HepG2 (cell line): ENCODE measurements at regions not wholly inside any gene's neighbourhood (a gene's known extent, or its start where the extent isn't known, plus 50 kb on each side); places are given as distances from the start of the nearest gene placed in this dataset.
A peak's percentile ranks its signal among the peaks of the same experiment; 100 is the strongest.

Experiments used
- ATAC-seq: fragments of 200-7000 bp; cut with Tn5 transposase; 3 replicates; pipeline ENCODE4 v1.9.1; 2020; ENCODE audit warnings: mild to moderate bottlenecking, moderate library complexity
- BruUV-seq: library from RNA; stranded (reverse); fragments of 400-500 nt; replicated peaks from 2 replicates; lab custom pipeline; 2021; lab: Mats Ljungman, UMichigan
- CTCF ChIA-PET: fragments of 300-600 bp; formaldehyde crosslinking; extraction: SDS; loops from one replicate; lab custom pipeline; 2021; ENCODE audit warnings: low total read pairs, inconsistent platforms, low intra/inter-chr PET ratio; lab: Yijun Ruan, JAX
- POLR2A ChIA-PET: fragments of 350-600 bp; sonication (Branson Sonifier 250); formaldehyde crosslinking; loops from one replicate; lab custom pipeline; 2020; ENCODE audit warnings: antibody characterized with exemption, inconsistent platforms; lab: Yijun Ruan, JAX
- DNase-seq: peaks from one replicate; pipeline ENCODE4 v3.0.0-alpha.2; 2015; ENCODE audit warnings: low spot score
- FAIRE-seq: peaks from 3 replicates; lab custom pipeline; 2011; peaks lifted over from hg19 to GRCh38; lab: Jason Lieb, UNC
- H2AFZ ChIP-seq: one replicate; pipeline ENCODE4 v1.6.1; 2011; ENCODE audit warnings: low read length, inconsistent platforms
- H3K27ac ChIP-seq: fragments of 300-600 bp; 3 replicates; pipeline ENCODE4 v1.8.0; 2011; ENCODE audit warnings: mixed run types, mild to moderate bottlenecking, mixed read lengths, low read length, inconsistent platforms; ENCODE audit not compliant: insufficient read depth; ENCODE audit errors: extremely low read length
- H3K27me3 ChIP-seq, 2 experiments: fragments of 200-600 bp in 1 of 2; 2 replicates in 1 of 2; 3 replicates in 1 of 2; pipeline versions ENCODE4 v1.6.0 to v1.8.0; 2011; ENCODE audit warnings: low read length in 2 of 2, mild to moderate bottlenecking in 2 of 2, moderate library complexity in 2 of 2, inconsistent platforms in 1 of 2; ENCODE audit not compliant: insufficient read depth in 2 of 2, control insufficient read depth in 1 of 2
- H3K36me3 ChIP-seq, 2 experiments: fragments of 200-600 bp in 1 of 2; replicated peaks in 1 of 2; 2 replicates in 1 of 2; 3 replicates in 1 of 2; pipeline versions ENCODE4 v1.5.1 to v1.8.0; 2011; ENCODE audit warnings: low read length in 2 of 2, inconsistent platforms in 1 of 2; ENCODE audit not compliant: insufficient read depth in 2 of 2, control insufficient read depth in 1 of 2
- H3K4me1 ChIP-seq: 2 replicates; pipeline ENCODE4 v1.5.1; 2012; ENCODE audit warnings: low read length, inconsistent platforms; ENCODE audit not compliant: insufficient read depth
- H3K4me2 ChIP-seq: 2 replicates; pipeline ENCODE4 v1.6.0; 2011; ENCODE audit warnings: low read depth, low read length, inconsistent platforms
- H3K4me3 ChIP-seq, 3 experiments: fragments of 200-600 bp in 1 of 3; sonication (generic), shearing (Covaris generic) in 1 of 3; replicated peaks in 1 of 3; 2 replicates each; pipeline ENCODE4 v1.5.1; 2011 to 2016; ENCODE audit warnings: low read length in 3 of 3, inconsistent platforms in 2 of 3, low read depth in 2 of 3, mild to moderate bottlenecking in 2 of 3, control low read depth in 1 of 3, mixed read lengths in 1 of 3; ENCODE audit not compliant: insufficient read depth in 1 of 3
- H3K79me2 ChIP-seq: one replicate; pipeline ENCODE4 v1.6.1; 2011; ENCODE audit warnings: low read length, inconsistent platforms; ENCODE audit not compliant: insufficient read depth
- H3K9ac ChIP-seq: 2 replicates; pipeline ENCODE4 v1.6.0; 2011; ENCODE audit warnings: mild to moderate bottlenecking, low read depth, low read length, inconsistent platforms; ENCODE audit not compliant: insufficient read depth
- H3K9me3 ChIP-seq: 2 replicates; pipeline ENCODE4 v1.5.1; 2012; ENCODE audit warnings: mild to moderate bottlenecking, low read length
- H4K20me1 ChIP-seq: 2 replicates; pipeline ENCODE4 v1.6.0; 2011; ENCODE audit warnings: inconsistent platforms, mild to moderate bottlenecking, low read length, moderate library complexity; ENCODE audit not compliant: insufficient read depth
- ATRX ChIP-seq: sonication (generic); formaldehyde crosslinking; IDR thresholded peaks from 2 replicates; pipeline ENCODE4 v1.4.0; 2020; ENCODE audit warnings: missing genetic modification reagents, borderline replicate concordance
- MAFF ChIP-seq: IDR thresholded peaks from 2 replicates; pipeline ENCODE4 v1.6.1; 2011; ENCODE audit warnings: low read depth, low read length, improper control_type of control experiment
- MAFK ChIP-seq, 2 experiments: IDR thresholded peaks in 1 of 2; conservative IDR thresholded peaks in 1 of 2; 2 replicates each; pipeline ENCODE4 v1.6.1; 2011; ENCODE audit warnings: improper control_type of control experiment in 2 of 2, low read length in 2 of 2
- NR2F1 ChIP-seq, 2 experiments: fragments of 450-650 bp in 1 of 2; formaldehyde crosslinking in 1 of 2; IDR thresholded peaks; 2 replicates each; pipeline versions ENCODE4 v1.5.0 to v1.6.1; 2016 to 2020; ENCODE audit warnings: mild to moderate bottlenecking in 1 of 2, missing compliant biosample characterization in 1 of 2, missing genetic modification reagents in 1 of 2, moderate library complexity in 1 of 2
- ZC3H4 ChIP-seq: sonication (generic); formaldehyde crosslinking; IDR thresholded peaks from 2 replicates; pipeline ENCODE4 v1.4.0; 2020; ENCODE audit warnings: missing genetic modification reagents, borderline replicate concordance
- ZMYM4 ChIP-seq: sonication (generic); formaldehyde crosslinking; IDR thresholded peaks from 2 replicates; pipeline ENCODE4 v1.8.1; 2023; ENCODE audit warnings: mild to moderate bottlenecking, missing genetic modification reagents
- ZNF24 ChIP-seq: fragments of 450-650 bp; IDR thresholded peaks from 2 replicates; pipeline ENCODE4 v1.6.1; 2017; ENCODE audit warnings: antibody characterized with exemption, mild to moderate bottlenecking
- ZNF546 ChIP-seq: sonication (generic); formaldehyde crosslinking; conservative IDR thresholded peaks from 2 replicates; pipeline ENCODE4 v1.8.1; 2023; ENCODE audit warnings: mild to moderate bottlenecking, missing genetic modification reagents
- WGBS: methylation state at CpG from one replicate; pipeline ENCODE4 v1.1.6; 2017; ENCODE audit warnings: low lambda C conversion rate; 5-methylcytosine and 5-hydroxymethylcytosine counted together
- in situ Hi-C: cut with HindIII; loops from 2 replicates; pipeline ENCODE4 v1.10.0; 2017; ENCODE audit warnings: low pct_unique_long_range_greater_than_20kb; ENCODE audit not compliant: extremely low pct_ligation_motif_present
- intact Hi-C: fragments of 100-400 bp; cut with micrococcal nuclease; formaldehyde crosslinking; loops from one replicate; pipeline ENCODE4 v1.10.0; 2022; ENCODE audit not compliant: unreplicated experiment
- TF ChIP-seq, protein P1 (sequence below): sonication (generic); formaldehyde crosslinking; IDR thresholded peaks from 2 replicates; pipeline ENCODE4 v1.8.0; 2022; ENCODE audit warnings: mild to moderate bottlenecking, missing genetic modification reagents, moderate library complexity
- TF ChIP-seq, protein P2 (sequence below): IDR thresholded peaks from 2 replicates; pipeline ENCODE4 v1.6.1; 2016

DNA sequence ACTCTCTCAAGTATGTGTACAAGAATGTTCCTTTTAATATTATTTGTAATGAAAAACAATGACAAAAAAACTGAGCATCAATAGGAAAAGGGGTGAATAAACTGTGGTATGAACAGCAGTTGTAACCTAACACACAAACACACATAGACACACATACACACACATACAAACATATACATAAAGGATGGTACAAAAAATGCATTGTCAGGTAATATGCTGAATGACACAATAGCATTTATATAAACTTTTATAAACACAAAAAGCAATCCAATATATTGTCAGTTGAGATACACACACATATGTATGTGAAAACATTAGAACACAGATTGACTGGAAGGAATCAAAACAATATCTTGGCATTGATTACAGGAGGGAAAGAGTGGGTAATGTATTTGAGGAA lies 227.0 kb upstream of the ISL1 start:
- H3K27me3 ChIP-seq = no peaks in the 10 kb centered on the region
- H3K4me3 ChIP-seq = no peak overlapping the region
- BruUV-seq = no TSS peak
- no peak for DNase-seq
- TF ChIP-seq ZC3H4 (CRISPR knock-in tag) (no peak), ZNF24 (no peak), MAFK (conservative IDR thresholded peaks at IDR 0.05 in 1 of 2, IDR thresholded peaks at IDR 0.05 in 1 of 2; ENCODE audit: low read length in 2 of 2) (peak in 1 of 2 experiments; percentile 55; a peak in 2 of 4 replicates), MAFF (peak; percentile 27; the same call in 1 of the 2 replicates), ZMYM4 (CRISPR knock-in tag) (no peak), ZNF546 (CRISPR knock-in tag) (no peak)
- TF ChIP-seq, protein P1, sequence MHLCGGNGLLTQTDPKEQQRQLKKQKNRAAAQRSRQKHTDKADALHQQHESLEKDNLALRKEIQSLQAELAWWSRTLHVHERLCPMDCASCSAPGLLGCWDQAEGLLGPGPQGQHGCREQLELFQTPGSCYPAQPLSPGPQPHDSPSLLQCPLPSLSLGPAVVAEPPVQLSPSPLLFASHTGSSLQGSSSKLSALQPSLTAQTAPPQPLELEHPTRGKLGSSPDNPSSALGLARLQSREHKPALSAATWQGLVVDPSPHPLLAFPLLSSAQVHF (CRISPR knock-in tag) = no peak
- no peaks in the 10 kb centered on the region for H3K4me1 ChIP-seq
- ChIA-PET CTCF (no interaction called here), POLR2A (no interaction called here)
- H4K20me1 ChIP-seq = no peaks in the 10 kb centered on the region
- H3K4me2 ChIP-seq = no peak overlapping the region
- intact Hi-C loops = no loop called here
- in situ Hi-C loops = no loop called here
- H3K79me2 ChIP-seq = no peaks in the 10 kb centered on the region
- no peak overlapping the region for H3K9ac ChIP-seq
- no peaks in the 10 kb centered on the region for H3K36me3 ChIP-seq
- no peak overlapping the region for H2AFZ ChIP-seq
- H3K9me3 ChIP-seq = peaks cover 17% of the 10 kb centered on the region
- ATAC-seq = no peak
- FAIRE-seq = no peak
- no peak overlapping the region for H3K27ac ChIP-seq

DNA sequence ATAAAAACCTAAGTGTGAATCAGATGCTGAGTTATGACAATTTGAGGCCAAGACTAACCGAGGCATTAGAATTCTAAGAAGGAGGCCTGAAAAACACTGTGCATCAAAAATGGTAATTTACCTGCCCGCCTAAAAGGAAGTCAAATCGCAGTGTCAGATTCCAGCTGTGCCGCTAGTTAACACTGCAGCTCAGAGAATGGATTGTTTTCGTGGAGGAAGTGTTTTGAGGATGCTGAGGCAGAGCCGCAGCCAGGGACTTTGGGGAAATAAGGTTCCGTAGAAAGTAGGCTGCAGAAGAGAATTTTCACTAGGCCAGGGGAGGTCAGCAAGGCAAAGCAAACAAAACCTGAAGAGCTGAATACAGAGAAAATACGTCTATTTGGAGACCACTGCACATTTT lies 226.4 kb upstream of the ISL1 start:
- H2AFZ ChIP-seq = no peak overlapping the region
- no peak overlapping the region for H3K9ac ChIP-seq
- no TSS peak for BruUV-seq
- no peaks in the 10 kb centered on the region for H4K20me1 ChIP-seq
- ChIA-PET CTCF (no interaction called here), POLR2A (no interaction called here)
- H3K36me3 ChIP-seq = no peaks in the 10 kb centered on the region
- no peak for TF ChIP-seq NR2F1 (CRISPR knock-in tag; IDR thresholded peaks at IDR 0.05)
- TF ChIP-seq, protein P2, sequence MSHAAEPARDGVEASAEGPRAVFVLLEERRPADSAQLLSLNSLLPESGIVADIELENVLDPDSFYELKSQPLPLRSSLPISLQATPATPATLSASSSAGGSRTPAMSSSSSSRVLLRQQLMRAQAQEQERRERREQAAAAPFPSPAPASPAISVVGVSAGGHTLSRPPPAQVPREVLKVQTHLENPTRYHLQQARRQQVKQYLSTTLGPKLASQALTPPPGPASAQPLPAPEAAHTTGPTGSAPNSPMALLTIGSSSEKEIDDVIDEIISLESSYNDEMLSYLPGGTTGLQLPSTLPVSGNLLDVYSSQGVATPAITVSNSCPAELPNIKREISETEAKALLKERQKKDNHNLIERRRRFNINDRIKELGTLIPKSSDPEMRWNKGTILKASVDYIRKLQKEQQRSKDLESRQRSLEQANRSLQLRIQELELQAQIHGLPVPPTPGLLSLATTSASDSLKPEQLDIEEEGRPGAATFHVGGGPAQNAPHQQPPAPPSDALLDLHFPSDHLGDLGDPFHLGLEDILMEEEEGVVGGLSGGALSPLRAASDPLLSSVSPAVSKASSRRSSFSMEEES (CRISPR knock-in tag) = no peak
- no peak for TF ChIP-seq ATRX (CRISPR knock-in tag)
- in situ Hi-C loops = no loop called here
- H3K27me3 ChIP-seq = no peaks in the 10 kb centered on the region
- H3K27ac ChIP-seq = no peak overlapping the region
- DNase-seq (no peak), ATAC-seq (no peak), FAIRE-seq (no peak)
- intact Hi-C loops = no loop called here
- no peaks in the 10 kb centered on the region for H3K79me2 ChIP-seq
- peaks cover 18% of the 10 kb centered on the region for H3K9me3 ChIP-seq
- no peak overlapping the region for H3K4me2 ChIP-seq
- H3K4me1 ChIP-seq = no peaks in the 10 kb centered on the region
- no peak overlapping the region for H3K4me3 ChIP-seq
- 5% methylated on average over 8 of the region's 8 CpGs for WGBS
